AG04449 (cell line): ENCODE measurements at regions not wholly inside any gene's neighbourhood (a gene's known extent, or its start where the extent isn't known, plus 50 kb on each side); places are given as distances from the start of the nearest gene placed in this dataset.

Source experiments
- CTCF ChIA-PET: fragments of 350-600 bp; formaldehyde crosslinking; extraction: SDS; loops from one replicate; lab custom pipeline; 2021; ENCODE audit warnings: antibody characterized with exemption; lab: Yijun Ruan, JAX
- POLR2A ChIA-PET: fragments of 400-600, 350-600 bp; formaldehyde crosslinking; extraction: SDS; loops from one replicate; lab custom pipeline; 2020; ENCODE audit warnings: antibody characterized with exemption, inconsistent platforms; lab: Yijun Ruan, JAX
- DNase-seq: peaks from one replicate; pipeline ENCODE4 v3.0.0-alpha.2; 2010; ENCODE audit warnings: low read depth, low spot score
- H3K4me3 ChIP-seq: 2 replicates; pipeline ENCODE4 v1.5.1; 2011; ENCODE audit warnings: low read depth, mild to moderate bottlenecking, control low read depth, low read length
- TF ChIP-seq, protein P1 (sequence below): IDR thresholded peaks from one replicate; pipeline ENCODE4 v1.5.1; 2011; ENCODE audit warnings: mild to moderate bottlenecking, moderate library complexity, low read length, control low read depth, inconsistent platforms; ENCODE audit not compliant: insufficient read depth; ENCODE audit errors: missing control alignments

DNA sequence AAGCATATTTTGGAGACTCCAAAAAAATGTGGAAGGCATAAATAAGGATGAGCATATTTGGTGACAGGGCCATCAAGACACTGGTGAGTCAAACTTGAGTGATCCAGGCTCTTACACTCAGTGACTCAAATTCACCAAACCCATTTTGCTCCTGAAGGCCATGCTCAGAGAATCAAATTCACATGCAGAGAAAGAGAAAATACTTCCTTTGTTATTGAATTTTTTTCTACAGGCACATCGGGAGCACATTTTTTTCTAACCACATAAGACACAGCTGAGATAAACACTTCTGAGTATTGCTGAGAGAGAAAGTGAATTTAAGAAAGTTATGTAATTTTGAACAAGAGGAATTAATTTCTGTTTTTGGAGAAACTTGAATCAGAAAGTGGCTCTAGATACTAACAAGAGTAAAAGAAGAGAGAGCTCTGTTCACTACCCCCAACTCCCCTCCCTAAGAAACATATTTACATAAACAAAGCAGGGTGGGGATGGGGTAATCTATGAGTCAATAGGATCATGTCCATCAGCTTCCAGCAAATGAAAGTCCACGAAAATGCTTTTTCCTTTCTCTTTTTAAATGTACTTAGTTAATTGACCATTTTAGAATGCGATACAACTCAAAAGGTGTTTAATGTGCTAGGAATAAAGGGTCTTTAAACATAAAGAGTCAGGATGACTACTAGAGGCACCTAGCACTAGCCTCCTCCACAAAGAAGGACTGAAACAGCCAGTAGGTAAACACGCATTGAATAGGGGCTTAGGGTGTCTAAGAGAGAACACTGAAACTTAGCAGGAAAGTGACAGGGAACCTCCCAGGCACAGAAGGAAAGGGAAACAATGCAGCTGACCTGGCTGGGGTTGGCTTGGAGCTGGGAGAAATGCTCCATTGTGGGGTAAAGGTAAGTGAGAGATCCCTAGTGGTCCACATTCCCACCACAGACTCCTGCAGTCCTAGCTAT is 152.3 kb downstream of the KCNE4 start:
- H3K4me3 ChIP-seq: no peak overlapping the region
- DNase-seq: no peak
- POLR2A ChIA-PET: interaction anchor here (0.6 kb wide), 1 partner anchor 40 kb away, joined by 4 read pairs; no protein-coding TSS in a partner anchor
- TF ChIP-seq, protein P1, sequence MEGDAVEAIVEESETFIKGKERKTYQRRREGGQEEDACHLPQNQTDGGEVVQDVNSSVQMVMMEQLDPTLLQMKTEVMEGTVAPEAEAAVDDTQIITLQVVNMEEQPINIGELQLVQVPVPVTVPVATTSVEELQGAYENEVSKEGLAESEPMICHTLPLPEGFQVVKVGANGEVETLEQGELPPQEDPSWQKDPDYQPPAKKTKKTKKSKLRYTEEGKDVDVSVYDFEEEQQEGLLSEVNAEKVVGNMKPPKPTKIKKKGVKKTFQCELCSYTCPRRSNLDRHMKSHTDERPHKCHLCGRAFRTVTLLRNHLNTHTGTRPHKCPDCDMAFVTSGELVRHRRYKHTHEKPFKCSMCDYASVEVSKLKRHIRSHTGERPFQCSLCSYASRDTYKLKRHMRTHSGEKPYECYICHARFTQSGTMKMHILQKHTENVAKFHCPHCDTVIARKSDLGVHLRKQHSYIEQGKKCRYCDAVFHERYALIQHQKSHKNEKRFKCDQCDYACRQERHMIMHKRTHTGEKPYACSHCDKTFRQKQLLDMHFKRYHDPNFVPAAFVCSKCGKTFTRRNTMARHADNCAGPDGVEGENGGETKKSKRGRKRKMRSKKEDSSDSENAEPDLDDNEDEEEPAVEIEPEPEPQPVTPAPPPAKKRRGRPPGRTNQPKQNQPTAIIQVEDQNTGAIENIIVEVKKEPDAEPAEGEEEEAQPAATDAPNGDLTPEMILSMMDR: no peak
- CTCF ChIA-PET: interaction anchor here (0.9 kb wide), 1 partner anchor 42 kb away, joined by 3 read pairs; no protein-coding TSS in a partner anchor

DNA sequence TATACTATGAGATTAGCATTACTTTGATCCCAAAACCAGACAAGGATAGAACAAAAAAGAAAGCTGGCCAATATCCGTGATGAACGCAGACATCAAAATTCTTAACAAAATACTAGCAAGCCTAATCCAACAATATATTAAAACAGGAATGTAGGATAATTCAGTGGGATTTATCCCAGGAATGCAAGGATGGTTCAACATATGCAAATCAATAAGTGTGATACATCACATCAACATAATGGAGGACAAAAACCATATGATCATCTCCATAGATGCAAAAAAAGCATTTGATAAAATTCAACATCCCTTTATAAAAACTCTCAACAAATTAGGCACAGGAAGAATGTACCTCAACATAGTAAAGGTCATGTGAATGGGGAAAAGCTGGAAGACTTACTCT is 158.5 kb downstream of the KCNE4 start:
- no peak for DNase-seq
- POLR2A ChIA-PET: no interaction called here
- H3K4me3 ChIP-seq: no peak overlapping the region
- CTCF ChIA-PET: no interaction called here
- TF ChIP-seq, protein P1: no peak

DNA sequence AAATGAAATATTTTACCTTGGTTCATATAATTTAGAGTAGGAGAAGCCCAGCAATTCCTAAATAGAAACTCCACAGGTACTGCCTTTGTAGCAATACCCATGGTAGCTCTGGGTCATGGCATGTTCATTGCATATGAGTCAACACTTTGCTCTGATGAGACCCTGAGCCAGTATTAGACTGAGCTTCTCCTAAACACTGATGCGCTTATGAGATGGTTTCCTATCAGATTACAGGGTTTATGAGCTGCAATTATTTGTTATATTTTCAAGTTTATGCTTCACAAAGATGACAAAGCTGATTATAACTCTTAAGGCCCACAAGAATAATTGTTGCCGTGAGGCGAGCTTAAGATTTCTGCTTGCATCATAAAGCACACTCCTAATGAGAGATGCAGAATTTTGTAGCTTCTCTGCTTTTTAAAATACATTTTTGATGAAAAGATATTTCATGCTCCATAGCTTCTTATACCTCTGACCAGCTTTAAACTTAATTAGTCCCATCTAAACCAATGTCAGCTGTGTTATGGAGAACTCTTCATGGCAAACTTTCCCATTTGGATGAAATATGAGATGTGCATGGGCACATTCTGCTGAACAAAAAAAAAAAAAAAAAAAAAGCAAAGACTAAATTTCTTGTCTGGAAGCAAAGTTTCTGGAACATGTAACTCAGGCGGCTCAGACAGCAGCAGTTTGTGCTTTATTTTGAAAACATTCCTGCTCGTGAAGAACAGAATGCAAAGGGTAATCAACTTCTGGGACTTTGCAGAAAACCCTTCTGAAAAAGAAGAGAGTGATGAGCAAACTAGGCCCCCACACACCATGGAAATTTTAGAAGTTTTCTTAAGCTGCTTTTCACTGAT is 162.6 kb downstream of the KCNE4 start:
- TF ChIP-seq, protein P1: no peak
- ChIA-PET CTCF (interaction anchor here (0.6 kb wide), 1 partner anchor 32 kb away, joined by 3 read pairs; no protein-coding TSS in a partner anchor), POLR2A (interaction anchor here (0.6 kb wide), 1 partner anchor 69 kb away, joined by 3 read pairs; no protein-coding TSS in a partner anchor)
- DNase-seq: no peak
- H3K4me3 ChIP-seq: no peak overlapping the region

DNA sequence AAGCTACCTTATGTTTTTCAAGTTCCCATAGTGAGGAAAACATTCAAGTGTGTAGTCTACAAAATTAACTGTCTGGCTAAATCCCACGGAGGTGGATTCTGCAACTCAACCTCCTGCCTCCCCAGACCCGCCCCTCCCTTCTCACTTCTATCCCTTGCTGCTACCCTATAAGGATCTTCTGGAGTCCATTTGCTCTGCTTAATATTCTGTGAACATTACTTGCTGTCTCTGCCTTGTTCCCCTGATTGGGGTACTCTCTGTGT is 163.2 kb downstream of the KCNE4 start:
- CTCF ChIA-PET: interaction anchor here (0.6 kb wide), 1 partner anchor 31 kb away, joined by 3 read pairs; no protein-coding TSS in a partner anchor

DNA sequence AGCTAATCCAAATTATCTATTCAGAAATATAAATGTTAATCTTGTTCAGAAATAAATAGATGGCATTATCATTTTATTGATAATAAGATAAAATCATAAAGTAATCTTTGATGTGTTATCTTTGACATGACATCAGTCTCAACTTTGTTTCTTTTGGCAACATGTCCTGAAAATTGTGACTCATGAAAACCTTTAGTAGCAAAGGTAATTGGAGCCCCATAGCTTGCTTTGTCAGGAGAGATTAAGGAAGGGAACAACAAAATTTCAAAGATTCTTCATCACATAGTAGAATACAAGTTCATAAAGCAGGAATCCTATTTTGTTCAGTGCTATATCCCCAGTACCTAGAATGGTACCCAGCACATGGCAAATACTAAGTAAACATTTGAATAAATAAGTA is 165.4 kb downstream of the KCNE4 start:
- TF ChIP-seq, protein P1: no peak
- DNase-seq: no peak
- CTCF ChIA-PET: no interaction called here

More for the DNA sequence above, 163.2 kb downstream of the KCNE4 start:
- TF ChIP-seq, protein P1: no peak
- POLR2A ChIA-PET: no interaction called here
- no peak overlapping the region for H3K4me3 ChIP-seq
- DNase-seq: no peak

DNA sequence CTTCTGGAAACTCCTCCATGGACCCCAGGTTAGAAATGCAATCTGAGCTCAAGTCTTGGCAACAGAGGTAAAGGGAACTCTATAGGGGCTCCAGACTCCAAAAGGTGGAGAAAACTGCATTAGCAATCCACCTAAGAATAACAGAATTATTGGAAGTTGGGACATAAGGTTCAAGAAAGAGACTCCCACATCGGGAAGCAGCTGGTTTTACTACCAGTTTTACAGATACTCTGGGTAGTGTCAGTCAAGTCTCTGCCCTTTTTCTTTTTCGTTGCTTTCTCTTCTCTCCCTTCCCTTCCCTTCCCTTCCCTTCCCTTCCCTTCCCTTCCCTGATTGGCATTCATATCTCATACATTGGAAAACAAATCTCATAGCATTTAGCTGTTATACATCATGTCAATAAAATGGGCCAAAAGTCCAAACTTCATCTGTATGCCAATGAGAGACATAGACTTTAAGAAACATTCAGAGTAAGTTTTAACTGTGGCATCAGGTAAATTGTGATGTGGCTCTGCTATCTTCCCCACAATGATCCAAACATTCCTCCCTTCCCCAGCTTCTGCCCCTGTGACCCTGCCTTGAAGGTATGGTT is 166.7 kb downstream of the KCNE4 start:
- POLR2A ChIA-PET: no interaction called here
- CTCF ChIA-PET: interaction anchor here (0.7 kb wide), 1 partner anchor 590 kb away, joined by 3 read pairs; no protein-coding TSS in a partner anchor
- TF ChIP-seq, protein P1: no peak
- H3K4me3 ChIP-seq: no peak overlapping the region
- no peak for DNase-seq

More for the DNA sequence above, 165.4 kb downstream of the KCNE4 start:
- H3K4me3 ChIP-seq: no peak overlapping the region
- POLR2A ChIA-PET: no interaction called here
